ENCODE measurements at regions not wholly inside any gene's neighbourhood (a gene's known extent, or its start where the extent isn't known, plus 50 kb on each side); places are given as distances from the start of the nearest gene placed in this dataset.
"Not testable (repeated sequence)": the region's sequence is repeated elsewhere in the genome, so short reads cannot be mapped to it uniquely, and the experiment has no call there.

- Histone ChIP-seq H3K9me3 (ENCODE audit: control insufficient read depth, insufficient read depth, low read length) (no peaks in the 10 kb centered on the region), H3K27ac (ENCODE audit: low read depth, low read length) (no peak overlapping the region), H3K27me3 (ENCODE audit: control insufficient read depth, insufficient read depth, low read length) (no peaks in the 10 kb centered on the region), H3K4me3 (ENCODE audit: low read depth, low read length) (no peak overlapping the region)
- ChIA-PET CTCF (no interaction called here), POLR2A (no interaction called here)
- no peak for TF ChIP-seq CTCF (IDR thresholded peaks at IDR 0.05; ENCODE audit: low read depth, low read length)
- DNase-seq (ENCODE audit: low read depth, low spot score) = peak; percentile 8
These were observed 451.0 kb upstream of the RGS18 start for GRCh38 chr1:191707288-191707687.

- no peak for DNase-seq (ENCODE audit: low read depth, low spot score)
- TF ChIP-seq CTCF (IDR thresholded peaks at IDR 0.05; ENCODE audit: low read depth, low read length) = no peak
- Histone ChIP-seq H3K4me3 (ENCODE audit: low read depth, low read length) (no peak overlapping the region), H3K27me3 (ENCODE audit: control insufficient read depth, insufficient read depth, low read length) (no peaks in the 10 kb centered on the region), H3K27ac (ENCODE audit: low read depth, low read length) (no peak overlapping the region), H3K9me3 (ENCODE audit: control insufficient read depth, insufficient read depth, low read length) (no peaks in the 10 kb centered on the region)
- CTCF ChIA-PET = no interaction called here
- POLR2A ChIA-PET = no interaction called here
These were observed 449.0 kb upstream of the RGS18 start for GRCh38 chr1:191709215-191709614.

- no peak for DNase-seq (ENCODE audit: low read depth, low spot score)
- H3K4me3 ChIP-seq (ENCODE audit: low read depth, low read length) = no peak overlapping the region
- H3K9me3 ChIP-seq (ENCODE audit: control insufficient read depth, insufficient read depth, low read length) = no peaks in the 10 kb centered on the region
- TF ChIP-seq CTCF (IDR thresholded peaks at IDR 0.05; ENCODE audit: low read depth, low read length) = no peak
- POLR2A ChIA-PET = no interaction called here
- H3K27ac ChIP-seq (ENCODE audit: low read depth, low read length) = no peak overlapping the region
- CTCF ChIA-PET = no interaction called here
- H3K27me3 ChIP-seq (ENCODE audit: control insufficient read depth, insufficient read depth, low read length) = no peaks in the 10 kb centered on the region
These were observed 446.3 kb upstream of the RGS18 start for GRCh38 chr1:191711961-191712360.

- Histone ChIP-seq H3K27ac (ENCODE audit: low read depth, low read length) (no peak overlapping the region), H3K4me3 (ENCODE audit: low read depth, low read length) (no peak overlapping the region), H3K9me3 (ENCODE audit: control insufficient read depth, insufficient read depth, low read length) (no peaks in the 10 kb centered on the region), H3K27me3 (ENCODE audit: control insufficient read depth, insufficient read depth, low read length) (no peaks in the 10 kb centered on the region)
- ChIA-PET POLR2A (no interaction called here), CTCF (no interaction called here)
- no peak for DNase-seq (ENCODE audit: low read depth, low spot score)
- no peak for TF ChIP-seq CTCF (IDR thresholded peaks at IDR 0.05; ENCODE audit: low read depth, low read length)
These were observed 443.4 kb upstream of the RGS18 start for GRCh38 chr1:191714845-191715244.

- H3K9me3 ChIP-seq (ENCODE audit: control insufficient read depth, insufficient read depth, low read length) = peaks cover 2% of the 10 kb centered on the region; the same call in 1 of the 2 replicates
- no peak overlapping the region for H3K4me3 ChIP-seq (ENCODE audit: low read depth, low read length)
- no peaks in the 10 kb centered on the region for H3K27me3 ChIP-seq (ENCODE audit: control insufficient read depth, insufficient read depth, low read length)
- no peak for TF ChIP-seq CTCF (IDR thresholded peaks at IDR 0.05; ENCODE audit: low read depth, low read length)
- ChIA-PET CTCF (no interaction called here), POLR2A (no interaction called here)
- no peak for DNase-seq (ENCODE audit: low read depth, low spot score)
- peak overlapping the region; percentile 13 for H3K27ac ChIP-seq (ENCODE audit: low read depth, low read length)
These were observed 428.5 kb upstream of the RGS18 start for GRCh38 chr1:191729742-191730141.

- POLR2A ChIA-PET; H3K27me3 ChIP-seq (ENCODE audit: control insufficient read depth, insufficient read depth, low read length); CTCF ChIA-PET; H3K4me3 ChIP-seq (ENCODE audit: low read depth, low read length); H3K9me3 ChIP-seq (ENCODE audit: control insufficient read depth, insufficient read depth, low read length); DNase-seq (ENCODE audit: low read depth, low spot score); H3K27ac ChIP-seq (ENCODE audit: low read depth, low read length): not testable (repeated sequence)
These were observed 426.5 kb upstream of the RGS18 start for GRCh38 chr1:191731608-191732302.
